H9 (cell line): ENCODE measurements at regions not wholly inside any gene's neighbourhood (a gene's known extent, or its start where the extent isn't known, plus 50 kb on each side); places are given as distances from the start of the nearest gene placed in this dataset.

ENCODE experiments used
- DNase-seq: peaks from one replicate; pipeline ENCODE4 v3.0.0-alpha.2; 2017
- H2AFZ ChIP-seq: one replicate; pipeline ENCODE4 v1.6.1; 2013; ENCODE audit warnings: mild to moderate bottlenecking, low read length, control low read depth, moderate library complexity
- H2AK5ac ChIP-seq: 2 replicates; pipeline ENCODE4 v1.6.1; 2013; ENCODE audit warnings: low read length, control low read depth, mixed read lengths; ENCODE audit not compliant: insufficient read length
- H2BK120ac ChIP-seq: one replicate; pipeline ENCODE4 v1.6.1; 2013; ENCODE audit warnings: low read depth, mild to moderate bottlenecking, low read length, control low read depth, inconsistent platforms; ENCODE audit not compliant: poor library complexity, severe bottlenecking
- H2BK12ac ChIP-seq: 2 replicates; pipeline ENCODE4 v1.6.1; 2013; ENCODE audit warnings: low read length, control low read depth, mixed read lengths, low read depth; ENCODE audit not compliant: insufficient read length
- H2BK15ac ChIP-seq: 2 replicates; pipeline ENCODE4 v1.6.1; 2013; ENCODE audit warnings: low read depth, low read length, control low read depth
- H2BK20ac ChIP-seq: one replicate; pipeline ENCODE4 v1.6.1; 2013; ENCODE audit warnings: low read depth, mild to moderate bottlenecking, low read length, control low read depth, inconsistent platforms; ENCODE audit not compliant: poor library complexity, severe bottlenecking
- H2BK5ac ChIP-seq: 2 replicates; pipeline ENCODE4 v1.6.1; 2013; ENCODE audit warnings: low read length, control low read depth, mixed read lengths; ENCODE audit not compliant: insufficient read length
- H3K14ac ChIP-seq: 2 replicates; pipeline ENCODE4 v1.6.1; 2013; ENCODE audit warnings: low read length, control low read depth; ENCODE audit not compliant: insufficient read depth
- H3K18ac ChIP-seq: 2 replicates; pipeline ENCODE4 v1.6.1; 2013; ENCODE audit warnings: low read depth, mild to moderate bottlenecking, mixed read lengths, low read length, control low read depth; ENCODE audit not compliant: insufficient read length
- H3K23ac ChIP-seq: 2 replicates; pipeline ENCODE4 v1.6.1; 2013; ENCODE audit warnings: low read length, control low read depth, mixed read lengths, low read depth; ENCODE audit not compliant: insufficient read length
- H3K23me2 ChIP-seq: 2 replicates; pipeline ENCODE4 v1.6.1; 2013; ENCODE audit warnings: low read depth, mild to moderate bottlenecking, mixed read lengths, low read length, control low read depth; ENCODE audit not compliant: insufficient read length, poor library complexity, severe bottlenecking
- H3K27ac ChIP-seq: 2 replicates; pipeline ENCODE4 v1.5.1; 2013; ENCODE audit warnings: low read length, control low read depth, mixed read lengths, low read depth; ENCODE audit not compliant: insufficient read length
- H3K27me3 ChIP-seq: 2 replicates; pipeline ENCODE4 v1.6.1; 2013; ENCODE audit warnings: low read length, control low read depth, inconsistent platforms; ENCODE audit not compliant: insufficient read depth
- H3K4ac ChIP-seq: 2 replicates; pipeline ENCODE4 v1.6.1; 2013; ENCODE audit warnings: low read depth, mild to moderate bottlenecking, control low read depth, inconsistent platforms, low read length, moderate library complexity
- H3K4me1 ChIP-seq: 2 replicates; pipeline ENCODE4 v1.6.1; 2013; ENCODE audit warnings: low read length, control low read depth, inconsistent platforms; ENCODE audit not compliant: insufficient read depth
- H3K4me2 ChIP-seq: 2 replicates; pipeline ENCODE4 v1.6.1; 2013; ENCODE audit warnings: low read length, control low read depth, mixed read lengths; ENCODE audit not compliant: insufficient read length, insufficient read depth
- H3K56ac ChIP-seq: 2 replicates; pipeline ENCODE4 v1.6.1; 2013; ENCODE audit warnings: low read depth, mild to moderate bottlenecking, mixed read lengths, low read length, control low read depth; ENCODE audit not compliant: insufficient read length
- H3K79me1 ChIP-seq: 2 replicates; pipeline ENCODE4 v1.6.1; 2013; ENCODE audit warnings: low read depth, mild to moderate bottlenecking, moderate library complexity, low read length, control low read depth, inconsistent platforms; ENCODE audit not compliant: insufficient read depth, poor library complexity, severe bottlenecking
- H3K79me2 ChIP-seq: 2 replicates; pipeline ENCODE4 v1.6.1; 2013; ENCODE audit warnings: low read length, control low read depth, inconsistent platforms; ENCODE audit not compliant: insufficient read depth
- H3K9ac ChIP-seq: 2 replicates; pipeline ENCODE4 v1.6.1; 2013; ENCODE audit warnings: low read length, control low read depth, mixed read lengths; ENCODE audit not compliant: insufficient read length; ENCODE audit errors: extremely low read depth
- H3K9me3 ChIP-seq: one replicate; pipeline ENCODE4 v1.6.1; 2013; ENCODE audit warnings: low read depth, low read length, inconsistent platforms; ENCODE audit not compliant: control insufficient read depth
- H3T11ph ChIP-seq: one replicate; pipeline ENCODE4 v1.6.1; 2013; ENCODE audit warnings: mild to moderate bottlenecking, low read length, control low read depth, inconsistent platforms
- H4K20me1 ChIP-seq: one replicate; pipeline ENCODE4 v1.6.1; 2013; ENCODE audit not compliant: control insufficient read depth, insufficient read length, insufficient read depth
- H4K5ac ChIP-seq: 2 replicates; pipeline ENCODE4 v1.6.1; 2013; ENCODE audit warnings: low read depth, mild to moderate bottlenecking, mixed read lengths, low read length, control low read depth; ENCODE audit not compliant: insufficient read length
- H4K8ac ChIP-seq: replicated peaks from 2 replicates; pipeline ENCODE4 v1.6.1; 2013; ENCODE audit warnings: low read length, control low read depth, mixed read lengths, low read depth; ENCODE audit not compliant: insufficient read length
- H4K91ac ChIP-seq: 2 replicates; pipeline ENCODE4 v1.6.1; 2013; ENCODE audit warnings: low read depth, mild to moderate bottlenecking, moderate library complexity, mixed read lengths, low read length, control low read depth; ENCODE audit not compliant: insufficient read length
- H3K27ac Mint-ChIP-seq, 3 experiments: 2 replicates in 2 of 3; 3 replicates in 1 of 3; pipeline ENCODE4 v1.8.0; 2020 to 2021; ENCODE audit warnings: mixed read lengths in 3 of 3, mild to moderate bottlenecking in 1 of 3, moderate library complexity in 1 of 3
- H3K27me3 Mint-ChIP-seq: 2 replicates; pipeline ENCODE4 v1.8.0; 2021; ENCODE audit warnings: low read depth, mild to moderate bottlenecking, moderate library complexity, mixed read lengths
- H3K36me3 Mint-ChIP-seq, 3 experiments: 2 replicates in 2 of 3; 3 replicates in 1 of 3; pipeline ENCODE4 v1.8.0; 2020 to 2021; ENCODE audit warnings: low read depth in 3 of 3, mixed read lengths in 3 of 3; ENCODE audit not compliant: insufficient read depth in 1 of 3
- H3K4me1 Mint-ChIP-seq, 2 experiments: 2 replicates each; pipeline ENCODE4 v1.8.0; 2020; ENCODE audit warnings: mixed read lengths in 2 of 2
- H3K4me3 Mint-ChIP-seq, 2 experiments: 2 replicates in 1 of 2; 3 replicates in 1 of 2; pipeline ENCODE4 v1.8.0; 2020 to 2021; ENCODE audit warnings: mild to moderate bottlenecking in 2 of 2, mixed read lengths in 2 of 2, moderate library complexity in 1 of 2
- H3K9me3 Mint-ChIP-seq, 2 experiments: 2 replicates in 1 of 2; 3 replicates in 1 of 2; pipeline ENCODE4 v1.8.0; 2020; ENCODE audit warnings: mild to moderate bottlenecking in 2 of 2, mixed read lengths in 2 of 2, moderate library complexity in 1 of 2
- WGBS: extraction: QIAGEN DNeasy Blood & Tissue Kit; methylation state at CpG from one replicate; pipeline ENCODE4 v1.1.7; 2013; ENCODE audit warnings: missing lambda C conversion rate, low lambda C conversion rate, mixed read lengths; ENCODE audit not compliant: insufficient read length; ENCODE audit errors: extremely low coverage; 5-methylcytosine and 5-hydroxymethylcytosine counted together
- TF ChIP-seq, protein P1 (sequence below): fragments of 200-600 bp; sonication (generic); conservative IDR thresholded peaks from 3 replicates; pipeline ENCODE4 v1.8.0; 2021; ENCODE audit warnings: antibody characterized with exemption, mild to moderate bottlenecking

DNA sequence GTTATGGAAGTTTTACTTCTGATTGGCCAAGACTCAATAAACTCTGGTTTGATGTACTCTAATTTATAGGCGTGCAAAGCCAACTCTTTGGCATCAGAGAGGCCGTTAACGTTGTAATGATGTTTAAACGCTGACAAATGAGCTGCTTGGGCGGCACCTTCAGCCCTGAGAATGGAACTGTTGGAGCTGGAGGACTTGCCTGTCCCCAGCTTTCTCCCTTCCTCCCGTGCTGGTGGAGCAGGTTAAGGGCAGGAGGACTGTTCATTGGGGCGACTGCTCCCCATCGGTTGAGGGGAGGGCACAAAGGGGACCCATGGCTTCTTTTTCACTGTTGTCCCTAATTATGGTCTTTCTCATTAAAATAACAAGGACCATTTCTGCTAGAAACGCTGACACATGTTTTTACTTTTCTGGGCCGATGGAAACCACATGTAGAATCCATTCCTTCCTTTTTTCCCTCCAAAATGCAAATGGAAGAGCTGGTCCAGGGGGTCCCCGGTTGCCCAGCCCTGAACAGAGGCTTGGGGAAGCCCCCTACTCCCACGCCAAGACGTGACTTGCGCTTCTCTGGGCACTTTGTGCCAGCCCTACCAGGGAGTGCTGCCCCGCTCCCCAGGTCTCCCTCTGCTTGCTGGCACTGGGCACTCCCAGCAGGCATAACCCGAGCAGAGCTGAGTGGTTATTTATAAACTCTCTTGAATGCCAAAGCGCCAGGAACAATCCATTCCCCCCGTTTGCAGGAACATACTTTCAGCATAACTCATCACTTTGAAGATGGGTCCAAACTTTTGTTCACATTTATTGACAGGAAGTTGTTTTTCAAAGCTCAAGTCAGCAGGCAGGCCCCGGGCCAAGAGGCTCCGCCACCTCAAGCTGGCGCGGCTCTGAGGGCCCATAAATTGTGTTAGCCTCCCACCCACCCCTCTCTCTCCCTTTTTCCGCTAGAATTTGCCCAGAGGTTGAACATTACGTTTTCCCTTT is 170.1 kb downstream of the ASB1 start:
- H3K9me3 Mint-ChIP-seq, result no peaks in the 10 kb centered on the region

More for the DNA sequence above, 170.1 kb downstream of the ASB1 start:
- Histone ChIP-seq H3K23me2 (no peaks in the 10 kb centered on the region), H2AK5ac (no peak overlapping the region), H4K91ac (no peak overlapping the region), H3K23ac (no peak overlapping the region), H2BK5ac (no peak overlapping the region), H2BK20ac (no peak overlapping the region), H3K9me3 (no peaks in the 10 kb centered on the region), H3K4me2 (no peak overlapping the region), H4K8ac (no peak overlapping the region), H3K4ac (no peak overlapping the region), H4K5ac (no peak overlapping the region), H3K14ac (no peak overlapping the region; the same call in 1 of the 2 replicates), H3K79me2 (no peaks in the 10 kb centered on the region), H4K20me1 (no peaks in the 10 kb centered on the region), H3K4me1 (no peaks in the 10 kb centered on the region), H3K27ac (no peak overlapping the region), H3K79me1 (no peaks in the 10 kb centered on the region), H2BK120ac (no peak overlapping the region), H3K27me3 (no peaks in the 10 kb centered on the region), H2AFZ (no peak overlapping the region), H2BK12ac (no peak overlapping the region), H3K9ac (no peak overlapping the region), H3T11ph (no peak overlapping the region), H3K18ac (no peak overlapping the region), H3K56ac (no peak overlapping the region), H2BK15ac (no peak overlapping the region)
- H3K4me1 Mint-ChIP-seq, result no peaks in the 10 kb centered on the region
- WGBS, result no CpG with 5 or more reads among the region's 24 CpGs
- TF ChIP-seq, protein P1, sequence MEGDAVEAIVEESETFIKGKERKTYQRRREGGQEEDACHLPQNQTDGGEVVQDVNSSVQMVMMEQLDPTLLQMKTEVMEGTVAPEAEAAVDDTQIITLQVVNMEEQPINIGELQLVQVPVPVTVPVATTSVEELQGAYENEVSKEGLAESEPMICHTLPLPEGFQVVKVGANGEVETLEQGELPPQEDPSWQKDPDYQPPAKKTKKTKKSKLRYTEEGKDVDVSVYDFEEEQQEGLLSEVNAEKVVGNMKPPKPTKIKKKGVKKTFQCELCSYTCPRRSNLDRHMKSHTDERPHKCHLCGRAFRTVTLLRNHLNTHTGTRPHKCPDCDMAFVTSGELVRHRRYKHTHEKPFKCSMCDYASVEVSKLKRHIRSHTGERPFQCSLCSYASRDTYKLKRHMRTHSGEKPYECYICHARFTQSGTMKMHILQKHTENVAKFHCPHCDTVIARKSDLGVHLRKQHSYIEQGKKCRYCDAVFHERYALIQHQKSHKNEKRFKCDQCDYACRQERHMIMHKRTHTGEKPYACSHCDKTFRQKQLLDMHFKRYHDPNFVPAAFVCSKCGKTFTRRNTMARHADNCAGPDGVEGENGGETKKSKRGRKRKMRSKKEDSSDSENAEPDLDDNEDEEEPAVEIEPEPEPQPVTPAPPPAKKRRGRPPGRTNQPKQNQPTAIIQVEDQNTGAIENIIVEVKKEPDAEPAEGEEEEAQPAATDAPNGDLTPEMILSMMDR, result no peak
- H3K4me3 Mint-ChIP-seq, result no peak overlapping the region
- no peak overlapping the region for H3K27ac Mint-ChIP-seq
- DNase-seq, result no peak
- H3K36me3 Mint-ChIP-seq, result no peaks in the 10 kb centered on the region; a peak in 1 of 7 replicates
- H3K27me3 Mint-ChIP-seq, result peaks cover 12% of the 10 kb centered on the region
